ENCODE measurements at regions not wholly inside any gene's neighbourhood (a gene's known extent, or its start where the extent isn't known, plus 50 kb on each side); places are given as distances from the start of the nearest gene placed in this dataset.

- no peak for TF ChIP-seq CTCF (optimal IDR thresholded peaks at IDR 0.05 in 1 of 3, IDR thresholded peaks at IDR 0.05 in 1 of 3, conservative IDR thresholded peaks at IDR 0.05 in 1 of 3; ENCODE audit: extremely low read depth in 1 of 3, insufficient read depth in 2 of 3, low read length in 3 of 3)
- TF ChIP-seq EZH2 (IDR thresholded peaks at IDR 0.05; ENCODE audit: low read length): no peak
Measured at GRCh38 chr4:11483046-11483445, 54.4 kb upstream of the HS3ST1 start.

All from keratinocyte (primary cell).